H1 (cell line): ENCODE measurements at regions not wholly inside any gene's neighbourhood (a gene's known extent, or its start where the extent isn't known, plus 50 kb on each side); places are given as distances from the start of the nearest gene placed in this dataset.

Source experiments
- CTCF ChIA-PET: fragments of 300-600 bp; sonication (Branson Sonifier 250); formaldehyde crosslinking; loops from one replicate; lab custom pipeline; 2021; ENCODE audit not compliant: partially characterized antibody; lab: Charles Lee
- POLR2A ChIA-PET: fragments of 300-600 bp; sonication (Branson Sonifier 250); formaldehyde crosslinking; loops from one replicate; lab custom pipeline; 2021; ENCODE audit warnings: inconsistent platforms; ENCODE audit not compliant: partially characterized antibody; lab: Charles Lee
- DNase-seq, 2 experiments: peaks; one replicate each; pipeline versions ENCODE4 v3.0.0 to v3.0.0-alpha.2; 2010 to 2022; ENCODE audit warnings: low spot score in 2 of 2, low read depth in 1 of 2, mixed read lengths in 1 of 2
- FAIRE-seq: peaks from 2 replicates; lab custom pipeline; 2011; peaks lifted over from hg19 to GRCh38; lab: Jason Lieb, UNC
- H2AFZ ChIP-seq: 2 replicates; pipeline ENCODE4 v1.8.1; 2012; ENCODE audit warnings: low read length, inconsistent platforms
- H2AK5ac ChIP-seq: 2 replicates; pipeline ENCODE4 v1.6.1; 2013; ENCODE audit warnings: low read depth, low read length
- H2BK120ac ChIP-seq: replicated peaks from 2 replicates; pipeline ENCODE3; 2013; ENCODE audit warnings: low read depth, low read length, inconsistent platforms
- H2BK12ac ChIP-seq: 2 replicates; pipeline ENCODE4 v1.6.1; 2013; ENCODE audit warnings: low read depth, low read length
- H2BK15ac ChIP-seq: 2 replicates; pipeline ENCODE4 v1.6.1; 2013; ENCODE audit warnings: low read length
- H2BK20ac ChIP-seq: 2 replicates; pipeline ENCODE4 v1.6.1; 2013; ENCODE audit warnings: low read length
- H2BK5ac ChIP-seq: 2 replicates; pipeline ENCODE4 v1.6.1; 2013; ENCODE audit warnings: low read depth, low read length
- H3K14ac ChIP-seq: 2 replicates; pipeline ENCODE4 v1.6.1; 2013; ENCODE audit warnings: inconsistent platforms; ENCODE audit not compliant: insufficient read length
- H3K18ac ChIP-seq: 2 replicates; pipeline ENCODE4 v1.6.1; 2013; ENCODE audit warnings: low read length; ENCODE audit errors: extremely low read depth
- H3K23ac ChIP-seq: 2 replicates; pipeline ENCODE4 v1.6.1; 2013; ENCODE audit warnings: inconsistent platforms; ENCODE audit not compliant: insufficient read length
- H3K23me2 ChIP-seq: 2 replicates; pipeline ENCODE4 v1.6.1; 2013; ENCODE audit warnings: low read depth, low read length
- H3K27ac ChIP-seq: 2 replicates; pipeline ENCODE4 v1.6.1; 2011; ENCODE audit warnings: low read depth, low read length, inconsistent platforms
- H3K27me3 ChIP-seq, 4 experiments: replicated peaks in 1 of 4; 1 replicate in 1 of 4; 2 replicates in 3 of 4; pipeline versions ENCODE4 v1.6.1 to v1.8.1; 2011 to 2013; ENCODE audit warnings: low read length in 3 of 4, mild to moderate bottlenecking in 3 of 4, inconsistent platforms in 2 of 4, mixed read lengths in 2 of 4, moderate library complexity in 1 of 4; ENCODE audit not compliant: control insufficient read depth in 3 of 4, insufficient read depth in 3 of 4; ENCODE audit errors: extremely low read depth in 1 of 4
- H3K36me3 ChIP-seq, 4 experiments: 2 replicates each; pipeline versions ENCODE4 v1.6.1 to v1.8.1; 2011 to 2013; ENCODE audit warnings: mild to moderate bottlenecking in 4 of 4, low read length in 3 of 4, moderate library complexity in 2 of 4, control low read depth in 1 of 4, inconsistent platforms in 1 of 4; ENCODE audit not compliant: insufficient read depth in 4 of 4, control insufficient read depth in 2 of 4
- H3K4ac ChIP-seq: replicated peaks from 2 replicates; pipeline ENCODE3; 2013; ENCODE audit warnings: low read length, low read depth, mixed read lengths, inconsistent platforms; ENCODE audit not compliant: insufficient read length
- H3K4me1 ChIP-seq, 4 experiments: replicated peaks in 1 of 4; 1 replicate in 1 of 4; 2 replicates in 3 of 4; pipeline versions ENCODE4 v1.6.1 to v1.8.1; 2011 to 2013; ENCODE audit warnings: low read length in 3 of 4, inconsistent platforms in 2 of 4, mixed read lengths in 1 of 4; ENCODE audit not compliant: insufficient read depth in 4 of 4, control insufficient read depth in 3 of 4
- H3K4me2 ChIP-seq, 2 experiments: 2 replicates each; pipeline versions ENCODE4 v1.6.1 to v1.8.1; 2011 to 2013; ENCODE audit warnings: low read depth in 2 of 2, low read length in 2 of 2, control low read depth in 1 of 2, inconsistent platforms in 1 of 2, mild to moderate bottlenecking in 1 of 2; ENCODE audit not compliant: insufficient read depth in 1 of 2
- H3K4me3 ChIP-seq, 4 experiments: fragments of 200-600, 300-600 bp in 1 of 4; sonication (generic), shearing (Covaris generic), sonication (Bioruptor Twin) in 1 of 4; 2 replicates each; pipeline versions ENCODE4 v1.5.1 to v1.8.1; 2011 to 2016; ENCODE audit warnings: low read length in 4 of 4, low read depth in 3 of 4, control low read depth in 2 of 4, inconsistent platforms in 2 of 4, mild to moderate bottlenecking in 2 of 4, mixed read lengths in 1 of 4, moderate library complexity in 1 of 4; ENCODE audit not compliant: insufficient read depth in 2 of 4; ENCODE audit errors: extremely low read depth in 1 of 4
- H3K56ac ChIP-seq: replicated peaks from 2 replicates; pipeline ENCODE3; 2013; ENCODE audit warnings: low read depth, mild to moderate bottlenecking, mixed read lengths, low read length, inconsistent platforms; ENCODE audit not compliant: insufficient read length
- H3K79me1 ChIP-seq: 2 replicates; pipeline ENCODE4 v1.6.1; 2013; ENCODE audit warnings: low read depth, low read length, control low read depth
- H3K79me2 ChIP-seq, 2 experiments: 2 replicates each; pipeline versions ENCODE4 v1.6.1 to v1.8.1; 2012 to 2013; ENCODE audit warnings: low read length in 2 of 2, mild to moderate bottlenecking in 2 of 2, inconsistent platforms in 1 of 2; ENCODE audit not compliant: insufficient read depth in 2 of 2, control insufficient read depth in 1 of 2
- H3K9ac ChIP-seq, 4 experiments: replicated peaks in 1 of 4; 1 replicate in 1 of 4; 2 replicates in 3 of 4; pipeline versions ENCODE4 v1.6.1 to v1.8.1; 2011 to 2013; ENCODE audit warnings: low read depth in 3 of 4, low read length in 3 of 4, control low read depth in 2 of 4, mild to moderate bottlenecking in 2 of 4, moderate library complexity in 2 of 4, inconsistent platforms in 1 of 4; ENCODE audit errors: extremely low read depth in 1 of 4
- H3K9me3 ChIP-seq, 2 experiments: 2 replicates each; pipeline versions ENCODE4 v1.6.1 to v1.8.1; 2012 to 2013; ENCODE audit warnings: mild to moderate bottlenecking in 2 of 2, moderate library complexity in 2 of 2, control low read depth in 1 of 2, inconsistent platforms in 1 of 2, low read depth in 1 of 2, low read length in 1 of 2, mixed read lengths in 1 of 2; ENCODE audit not compliant: insufficient read depth in 2 of 2
- H4K20me1 ChIP-seq, 2 experiments: replicated peaks in 1 of 2; 2 replicates each; pipeline versions ENCODE3 to v1.8.1; 2011 to 2013; ENCODE audit warnings: inconsistent platforms in 2 of 2, low read length in 2 of 2, mild to moderate bottlenecking in 1 of 2; ENCODE audit not compliant: insufficient read depth in 2 of 2, control insufficient read depth in 1 of 2
- H4K5ac ChIP-seq: 2 replicates; pipeline ENCODE4 v1.6.1; 2013; ENCODE audit warnings: low read length, low read depth, mixed read lengths, inconsistent platforms; ENCODE audit not compliant: insufficient read length
- H4K8ac ChIP-seq: 2 replicates; pipeline ENCODE4 v1.8.0; 2013; ENCODE audit warnings: mild to moderate bottlenecking, moderate library complexity, low read length, inconsistent platforms; ENCODE audit not compliant: insufficient read depth; ENCODE audit errors: extremely low read depth
- H4K91ac ChIP-seq: replicated peaks from 2 replicates; pipeline ENCODE3; 2013; ENCODE audit warnings: low read length, mixed read lengths, inconsistent platforms; ENCODE audit not compliant: insufficient read length
- FOSL1 ChIP-seq: IDR thresholded peaks from 2 replicates; pipeline ENCODE4 v1.6.1; 2011; ENCODE audit warnings: mild to moderate bottlenecking, low read depth, low read length, moderate library complexity; ENCODE audit not compliant: insufficient read depth
- GABPA ChIP-seq: IDR thresholded peaks from 2 replicates; pipeline ENCODE4 v1.6.1; 2011; ENCODE audit warnings: mild to moderate bottlenecking, low read length, moderate library complexity, borderline replicate concordance; ENCODE audit not compliant: insufficient read depth
- TEAD4 ChIP-seq: IDR thresholded peaks from 2 replicates; pipeline ENCODE4 v1.6.1; 2012; ENCODE audit warnings: low read depth, low read length, inconsistent platforms, mixed read lengths
- WGBS, 2 experiments: shearing (Covaris generic) in 1 of 2; methylation state at CpG; one replicate each; pipeline versions ENCODE4 v1.1.6 to v1.1.7; 2013 to 2015; ENCODE audit warnings: low lambda C conversion rate in 2 of 2, mixed read lengths in 2 of 2, inconsistent platforms in 1 of 2, low coverage in 1 of 2, missing lambda C conversion rate in 1 of 2; ENCODE audit not compliant: insufficient replicate concordance in 2 of 2, insufficient coverage in 1 of 2, insufficient read length in 1 of 2; ENCODE audit errors: extremely low coverage in 1 of 2, missing lambda C conversion rate in 1 of 2; 5-methylcytosine and 5-hydroxymethylcytosine counted together

DNA sequence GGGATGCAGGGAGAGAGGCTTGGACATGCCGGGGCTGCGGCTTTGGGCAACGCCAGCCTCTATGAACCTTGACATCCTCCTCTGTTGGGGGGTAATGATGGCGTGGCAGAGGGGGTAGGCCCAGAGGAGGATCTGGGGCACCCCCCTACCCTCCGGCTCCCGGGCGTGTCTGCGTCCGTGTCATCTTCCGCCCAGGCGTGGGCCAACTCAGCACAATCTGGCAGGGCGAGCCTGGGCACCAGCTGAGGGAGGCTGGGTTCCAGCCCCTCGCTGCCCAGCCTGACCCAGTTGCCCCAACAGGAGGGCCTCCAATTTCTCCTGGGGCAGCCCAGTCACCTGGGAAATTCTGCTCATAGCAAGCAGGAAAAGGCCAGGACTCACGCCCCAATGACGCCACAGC lies 62.9 kb upstream of the IL17B start:
- Histone ChIP-seq H4K5ac (no peak overlapping the region), H3K27ac (no peak overlapping the region), H4K20me1 (no peaks in the 10 kb centered on the region), H4K8ac (0 out of 2 replicates have a peak overlapping the region, but pooled peaks have one; percentile 1), H3K79me1 (no peaks in the 10 kb centered on the region), H2BK120ac (no peak overlapping the region), H2BK5ac (peak overlapping the region; percentile 67; the same call in 1 of the 2 replicates), H2BK12ac (peak overlapping the region; percentile 62; the same call in 1 of the 2 replicates), H2BK20ac (0 out of 2 replicates have a peak overlapping the region, but pooled peaks have one; percentile 27), H3K4me3 (no peak overlapping the region), H3K4ac (no peak overlapping the region), H3K18ac (no peak overlapping the region), H2AFZ (0 out of 2 replicates have a peak overlapping the region, but pooled peaks have one; percentile 52), H3K56ac (no peak overlapping the region), H4K91ac (peak overlapping the region; percentile 56), H3K9ac (no peak overlapping the region), H3K23ac (no peak overlapping the region), H2AK5ac (no peak overlapping the region), H3K79me2 (no peaks in the 10 kb centered on the region), H3K14ac (no peak overlapping the region), H3K36me3 (no peaks in the 10 kb centered on the region), H3K23me2 (peaks cover 4% of the 10 kb centered on the region; the same call in 1 of the 2 replicates), H3K4me1 (peaks cover 0 to 17% (median 9%) of the 10 kb centered on the region in 4 experiments; a peak in 6 of 7 replicates), H3K4me2 (no peak overlapping the region), H3K9me3 (no peaks in the 10 kb centered on the region), H3K27me3 (no peaks in the 10 kb centered on the region), H2BK15ac (no peak overlapping the region)
- CTCF ChIA-PET = interaction anchor here (0.8 to 22.4 kb wide), 34 partner anchors 10 to 181 kb away, joined by 3 to 1310 read pairs (median 5); partner anchors contain the start of genes ARHGEF37, CSNK1A1, IL17B and PCYOX1L
- 90% methylated on average over 14 of the region's 15 CpGs; no CpG with 5 or more reads in 1 of the 2 experiments for WGBS, 2 experiments
- POLR2A ChIA-PET = interaction anchor here (0.9 to 1.4 kb wide), 4 partner anchors 10 to 69 kb away, joined by 3 to 5 read pairs (median 4); no protein-coding TSS in a partner anchor
- FAIRE-seq (no peak), DNase-seq (no peak)
- no peak for TF ChIP-seq TEAD4
- no peak for TF ChIP-seq GABPA
- no peak for TF ChIP-seq FOSL1
